GM23338 (cell line): ENCODE measurements at regions not wholly inside any gene's neighbourhood (a gene's known extent, or its start where the extent isn't known, plus 50 kb on each side); places are given as distances from the start of the nearest gene placed in this dataset.
A peak's percentile ranks its signal among the peaks of the same experiment; 100 is the strongest.

Source experiments
- ATAC-seq: fragments of 200-7000 bp; cut with Tn5 transposase; 3 replicates; pipeline ENCODE4 v1.9.1; 2020
- DNase-seq: peaks from one replicate; pipeline ENCODE4 v3.0.0-alpha.2; 2015; ENCODE audit warnings: low spot score
- H2AFZ ChIP-seq: fragments of 200-600 bp; sonication (generic); 2 replicates; pipeline ENCODE4 v1.8.0; 2016; ENCODE audit warnings: antibody characterized with exemption, mild to moderate bottlenecking, moderate library complexity
- H3F3A ChIP-seq: fragments of 200-600 bp; sonication (generic); replicated peaks from 2 replicates; pipeline ENCODE4 v1.8.0; 2017; ENCODE audit warnings: antibody characterized with exemption, mixed run types, low read depth
- H3K27ac ChIP-seq: fragments of 200-600 bp; sonication (generic); 2 replicates; pipeline ENCODE4 v1.6.1; 2016; ENCODE audit warnings: low read depth
- H3K27me3 ChIP-seq: fragments of 200-600 bp; sonication (generic); 2 replicates; pipeline ENCODE4 v1.8.0; 2016; ENCODE audit warnings: mild to moderate bottlenecking, mixed run types, moderate library complexity; ENCODE audit not compliant: insufficient read depth
- H3K36me3 ChIP-seq: fragments of 200-600 bp; sonication (generic); 2 replicates; pipeline ENCODE4 v1.8.0; 2016; ENCODE audit warnings: mild to moderate bottlenecking; ENCODE audit not compliant: insufficient read depth
- H3K4me1 ChIP-seq: fragments of 200-600 bp; sonication (generic); 2 replicates; pipeline ENCODE4 v1.8.0; 2016; ENCODE audit warnings: mild to moderate bottlenecking, moderate library complexity; ENCODE audit not compliant: insufficient read depth
- H3K4me2 ChIP-seq: fragments of 200-600 bp; sonication (generic); 2 replicates; pipeline ENCODE4 v1.7.1; 2017; ENCODE audit warnings: mixed run types
- H3K4me3 ChIP-seq: fragments of 200-600 bp; sonication (generic); 2 replicates; pipeline ENCODE4 v1.6.1; 2016; ENCODE audit warnings: mixed run types
- H3K79me2 ChIP-seq: fragments of 200-600 bp; sonication (generic); replicated peaks from 2 replicates; pipeline ENCODE4 v1.8.0; 2017; ENCODE audit warnings: mild to moderate bottlenecking; ENCODE audit not compliant: insufficient read depth
- H3K9me2 ChIP-seq: fragments of 200-600 bp; sonication (generic); 2 replicates; pipeline ENCODE4 v1.8.0; 2017; ENCODE audit not compliant: insufficient read depth
- H4K20me1 ChIP-seq: fragments of 200-600 bp; sonication (generic); replicated peaks from 2 replicates; pipeline ENCODE4 v1.8.0; 2017; ENCODE audit warnings: mild to moderate bottlenecking; ENCODE audit not compliant: insufficient read depth
- H3K27ac Mint-ChIP-seq: 2 replicates; pipeline ENCODE4 v1.8.0; 2020; ENCODE audit warnings: inconsistent platforms, mild to moderate bottlenecking, moderate library complexity, mixed read lengths
- H3K27me3 Mint-ChIP-seq: 3 replicates; pipeline ENCODE4 v1.8.0; 2022; ENCODE audit warnings: low read depth, mild to moderate bottlenecking, moderate library complexity, mixed read lengths, inconsistent platforms; ENCODE audit not compliant: insufficient read depth, poor library complexity
- H3K36me3 Mint-ChIP-seq: 3 replicates; pipeline ENCODE4 v1.8.0; 2021; ENCODE audit warnings: low read depth, mild to moderate bottlenecking, inconsistent platforms, moderate library complexity, mixed read lengths
- H3K4me1 Mint-ChIP-seq: 3 replicates; pipeline ENCODE4 v1.8.0; 2020; ENCODE audit warnings: mild to moderate bottlenecking, inconsistent platforms, mixed read lengths
- H3K4me3 Mint-ChIP-seq: 3 replicates; pipeline ENCODE4 v1.8.0; 2021; ENCODE audit warnings: moderate library complexity, mild to moderate bottlenecking, inconsistent platforms, mixed read lengths
- H3K9me3 Mint-ChIP-seq: 3 replicates; pipeline ENCODE4 v1.8.0; 2020; ENCODE audit warnings: moderate library complexity, mild to moderate bottlenecking, inconsistent platforms, mixed read lengths
- CREB1 ChIP-seq: fragments of 250-450 bp; sonication (Bioruptor Pico); IDR thresholded peaks from 2 replicates; pipeline ENCODE4 v1.5.0; 2020; ENCODE audit warnings: low read depth, mild to moderate bottlenecking, moderate library complexity
- CTCF ChIP-seq, 2 experiments: fragments of 200-600 bp in 1 of 2; sonication (generic) in 1 of 2; conservative IDR thresholded peaks; 2 replicates each; pipeline versions ENCODE4 v1.5.1 to v1.6.1; 2016 to 2017; ENCODE audit warnings: antibody characterized with exemption in 2 of 2, low read depth in 2 of 2, mild to moderate bottlenecking in 2 of 2, moderate library complexity in 1 of 2
- ETS1 ChIP-seq: IDR thresholded peaks from 2 replicates; pipeline ENCODE4 v1.6.1; 2016; ENCODE audit warnings: antibody characterized with exemption
- EZH2 ChIP-seq: fragments of 200-600 bp; sonication (generic); IDR thresholded peaks from one replicate; pipeline ENCODE4 v1.8.0; 2017; ENCODE audit warnings: antibody characterized with exemption, mild to moderate bottlenecking, low read depth; ENCODE audit not compliant: unreplicated experiment
- EZH2phosphoT487 ChIP-seq: fragments of 200-600 bp; sonication (generic); IDR thresholded peaks from one replicate; pipeline ENCODE4 v1.8.1; 2018; ENCODE audit warnings: antibody characterized with exemption; ENCODE audit not compliant: unreplicated experiment
- JUNB ChIP-seq: IDR thresholded peaks from one replicate; pipeline ENCODE4 v1.6.1; 2016; ENCODE audit warnings: antibody characterized with exemption; ENCODE audit not compliant: unreplicated experiment
- NANOG ChIP-seq: IDR thresholded peaks from 2 replicates; pipeline ENCODE4 v1.6.1; 2016; ENCODE audit warnings: antibody characterized with exemption, borderline replicate concordance
- POLR2AphosphoS5 ChIP-seq: IDR thresholded peaks from 2 replicates; pipeline ENCODE4 v1.6.1; 2016; ENCODE audit warnings: antibody characterized with exemption, low read depth
- REST ChIP-seq: IDR thresholded peaks from one replicate; pipeline ENCODE4 v1.6.1; 2018; ENCODE audit warnings: antibody characterized with exemption; ENCODE audit not compliant: unreplicated experiment
- STAT1 ChIP-seq: IDR thresholded peaks from one replicate; pipeline ENCODE4 v1.6.1; 2016; ENCODE audit warnings: antibody characterized with exemption; ENCODE audit not compliant: unreplicated experiment
- ZNF114 ChIP-seq: fragments of 250-450 bp; sonication (Bioruptor Pico); IDR thresholded peaks from 2 replicates; pipeline ENCODE4 v1.5.0; 2020; ENCODE audit warnings: mild to moderate bottlenecking, moderate library complexity
- ZNF331 ChIP-seq: fragments of 250-450 bp; sonication (Bioruptor Pico); IDR thresholded peaks from 2 replicates; pipeline ENCODE4 v1.5.0; 2020; ENCODE audit warnings: low read depth, mild to moderate bottlenecking, moderate library complexity
- ZNF462 ChIP-seq: fragments of 250-450 bp; sonication (Bioruptor Pico); IDR thresholded peaks from 2 replicates; pipeline ENCODE4 v1.5.0; 2020; ENCODE audit warnings: mild to moderate bottlenecking, moderate library complexity

- Mint-ChIP-seq H3K4me3 (no peak overlapping the region; the same call in 2 of the 3 replicates), H3K36me3 (peaks cover 5% of the 10 kb centered on the region; the same call in 1 of the 3 replicates), H3K27me3 (peaks cover 17% of the 10 kb centered on the region), H3K4me1 (peaks cover 74% of the 10 kb centered on the region), H3K9me3 (no peaks in the 10 kb centered on the region; the same call in 2 of the 3 replicates), H3K27ac (peak overlapping the region; percentile 65; the same call in 1 of the 2 replicates)
- H4K20me1 ChIP-seq, result no peaks in the 10 kb centered on the region
- peaks cover 43% of the 10 kb centered on the region for H3K4me1 ChIP-seq
- no peaks in the 10 kb centered on the region for H3K79me2 ChIP-seq
- H3F3A ChIP-seq, result peaks cover 4% of the 10 kb centered on the region
- no peaks in the 10 kb centered on the region for H3K9me2 ChIP-seq
- no peak overlapping the region; the same call in 1 of the 2 replicates for H3K4me2 ChIP-seq
- no peaks in the 10 kb centered on the region for H3K36me3 ChIP-seq
- H3K4me3 ChIP-seq, result no peak overlapping the region
- H3K27ac ChIP-seq, result peak overlapping the region; percentile 95
- no peak for TF ChIP-seq ZNF114
- TF ChIP-seq REST, result no peak
- TF ChIP-seq EZH2, result no peak
- TF ChIP-seq CREB1 (CRISPR knock-in tag), result no peak
- no peak for TF ChIP-seq JUNB
- TF ChIP-seq ETS1, result no peak
- 0 out of 2 replicates have a peak, but pooled peaks have one; percentile 11 for TF ChIP-seq NANOG
- no peak for TF ChIP-seq ZNF331
- TF ChIP-seq CTCF (conservative IDR thresholded peaks at IDR 0.05; ENCODE audit: low read depth in 2 of 2), result peak; percentile 95 to 97
- TF ChIP-seq STAT1, result no peak
- no peak for TF ChIP-seq EZH2phosphoT487
- no peak for TF ChIP-seq ZNF462 (CRISPR knock-in tag)
- 0 out of 2 replicates have a peak, but pooled peaks have one; percentile 26 for TF ChIP-seq POLR2AphosphoS5
- DNase-seq, result peak; percentile 91
- no peaks in the 10 kb centered on the region for H3K27me3 ChIP-seq
- ATAC-seq, result peak; percentile 88
- H2AFZ ChIP-seq, result no peak overlapping the region
These were observed 93.9 kb upstream of the PPM1J start for GRCh38 chr1:112808861-112809684.
